IPS-NIHi7 (cell line): ENCODE measurements at regions not wholly inside any gene's neighbourhood (a gene's known extent, or its start where the extent isn't known, plus 50 kb on each side); places are given as distances from the start of the nearest gene placed in this dataset.
"Not testable (repeated sequence)": the region's sequence is repeated elsewhere in the genome, so short reads cannot be mapped to it uniquely, and the experiment has no call there.

ENCODE experiments used
- DNase-seq: peaks from one replicate; pipeline ENCODE4 v3.0.0; 2012; ENCODE audit warnings: mixed read lengths; ENCODE audit errors: extremely low spot score

DNA sequence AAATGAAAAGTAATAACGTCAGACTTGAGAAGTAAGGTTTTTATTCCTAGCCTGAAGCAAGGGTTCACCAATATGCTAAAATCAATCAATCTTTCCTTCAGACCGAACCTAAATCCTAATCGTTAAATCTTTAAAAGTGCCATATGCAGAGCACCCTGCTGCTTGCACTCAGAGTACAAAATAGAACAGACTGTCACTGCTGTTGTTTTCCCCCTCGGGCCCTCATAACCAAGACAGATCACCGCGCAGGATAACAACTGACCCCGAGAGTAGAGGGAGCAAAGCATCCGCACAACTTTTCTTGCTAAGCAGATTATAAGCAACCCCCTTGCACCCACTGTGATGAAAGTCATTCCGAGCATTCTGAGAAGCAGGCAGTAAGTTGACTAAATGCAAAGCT is 550.9 kb upstream of the NDST4 start:
- no peak for DNase-seq

- DNase-seq: no peak
Observed at GRCh38 chr4:115660465-115660864, 547.0 kb upstream of the NDST4 start.

GRCh38 chr4:115657991-115658650 is 544.7 kb upstream of the NDST4 start:
- DNase-seq: peak; percentile 9

GRCh38 chr4:115655626-115656025 is 542.2 kb upstream of the NDST4 start:
- DNase-seq: no peak

DNA sequence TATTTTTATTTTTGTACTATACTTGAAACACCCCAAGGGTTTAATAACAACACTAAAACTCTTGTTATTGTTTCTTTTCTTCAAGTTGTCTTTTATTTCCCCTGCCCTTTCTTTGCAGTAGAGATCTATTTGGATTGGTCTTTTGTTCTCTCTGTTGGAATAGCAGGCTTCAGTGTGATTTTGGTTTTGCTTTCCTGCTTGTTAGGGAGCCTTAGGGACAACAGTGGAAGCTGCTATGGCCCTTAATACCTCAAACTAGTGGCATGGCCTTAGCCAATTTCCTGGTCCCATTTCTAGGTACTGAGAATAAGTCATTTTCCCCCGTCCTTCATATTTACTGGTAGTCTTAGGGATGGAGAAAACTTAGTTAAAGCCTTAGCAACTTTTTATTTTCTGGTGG is 535.4 kb upstream of the NDST4 start:
- DNase-seq: no peak

- DNase-seq: no peak
Observed at GRCh38 chr4:115629270-115629669, 515.9 kb upstream of the NDST4 start.

DNA sequence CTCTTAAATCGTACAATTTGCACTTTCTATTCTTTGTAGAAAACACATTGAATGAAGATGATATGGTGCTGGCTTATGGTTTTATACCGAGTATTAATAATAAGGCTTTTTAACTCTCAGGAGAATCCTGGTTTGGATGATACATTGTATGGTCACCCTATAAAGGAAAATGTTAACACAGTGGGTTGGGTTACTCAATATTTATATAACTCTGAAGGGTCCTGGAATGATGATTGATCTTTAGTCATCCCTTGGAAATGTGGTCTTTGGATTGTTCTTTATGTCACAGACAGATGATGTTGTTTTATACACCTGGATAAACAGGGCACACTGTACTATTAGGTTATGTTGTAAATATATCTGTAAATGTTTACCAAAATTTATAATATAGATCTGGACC is 496.2 kb upstream of the NDST4 start:
- DNase-seq: no peak

DNA sequence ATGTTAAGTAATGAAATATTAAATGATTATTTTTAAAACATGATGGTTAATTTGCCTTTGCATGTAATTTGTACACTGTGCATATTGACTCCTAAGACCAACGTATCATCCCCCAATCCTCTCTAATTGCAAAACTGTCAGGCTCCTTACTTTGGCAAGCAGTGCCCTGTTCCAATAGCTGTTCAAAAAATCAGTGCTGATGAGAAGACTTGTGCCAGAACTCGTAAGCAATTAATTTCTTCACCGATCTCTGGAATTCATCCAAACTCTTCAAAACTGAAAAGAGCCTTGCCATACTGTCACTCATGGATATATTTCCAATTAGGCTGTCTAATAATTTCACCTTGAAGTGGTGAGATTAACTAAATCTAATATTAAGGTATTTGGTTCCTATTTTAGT is 493.9 kb upstream of the NDST4 start:
- DNase-seq: no peak

- DNase-seq: peak; percentile 14
Observed at GRCh38 chr4:115596265-115597001, 483.0 kb upstream of the NDST4 start.

DNA sequence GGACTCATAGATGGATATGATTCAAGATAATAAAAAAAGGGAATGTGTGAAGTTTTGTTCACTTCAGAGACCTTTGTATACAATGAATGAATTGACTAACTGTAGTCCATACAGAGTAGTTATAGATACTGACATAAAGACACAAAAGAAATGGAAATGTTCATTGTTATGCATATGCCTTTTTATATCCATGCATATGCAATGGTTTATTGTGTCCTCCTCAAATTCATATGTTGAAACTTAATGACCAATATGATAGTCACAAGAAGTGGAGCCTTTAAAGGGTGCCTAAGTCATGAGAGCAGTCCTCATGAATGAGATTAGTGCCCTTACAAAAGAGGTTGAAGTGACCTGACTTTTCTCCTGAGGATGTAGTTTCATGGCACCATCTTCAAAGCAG is 467.5 kb upstream of the NDST4 start:
- DNase-seq: no peak

DNA sequence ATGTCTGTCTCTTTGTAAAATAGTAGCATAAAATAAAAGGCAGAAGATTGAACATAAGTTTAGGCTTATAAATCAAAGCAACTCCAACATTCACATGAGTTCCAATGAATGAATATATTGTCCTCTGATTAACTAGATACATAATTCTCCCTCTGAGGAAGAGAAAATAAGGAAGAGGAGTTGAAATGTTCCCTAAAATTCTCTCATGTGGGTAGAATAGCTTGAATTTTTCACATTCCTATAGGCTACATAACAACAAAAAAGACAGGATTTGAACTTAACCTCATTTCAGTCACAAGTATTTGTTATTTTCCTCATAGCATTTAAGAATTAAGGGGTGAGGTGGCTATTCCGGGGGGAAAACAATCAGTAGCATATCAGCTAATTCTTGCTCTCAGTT is 462.4 kb upstream of the NDST4 start:
- DNase-seq: no peak

GRCh38 chr4:115562506-115562905 is 449.1 kb upstream of the NDST4 start:
- DNase-seq: no peak

GRCh38 chr4:115548123-115548522 is 434.7 kb upstream of the NDST4 start:
- no peak for DNase-seq

DNA sequence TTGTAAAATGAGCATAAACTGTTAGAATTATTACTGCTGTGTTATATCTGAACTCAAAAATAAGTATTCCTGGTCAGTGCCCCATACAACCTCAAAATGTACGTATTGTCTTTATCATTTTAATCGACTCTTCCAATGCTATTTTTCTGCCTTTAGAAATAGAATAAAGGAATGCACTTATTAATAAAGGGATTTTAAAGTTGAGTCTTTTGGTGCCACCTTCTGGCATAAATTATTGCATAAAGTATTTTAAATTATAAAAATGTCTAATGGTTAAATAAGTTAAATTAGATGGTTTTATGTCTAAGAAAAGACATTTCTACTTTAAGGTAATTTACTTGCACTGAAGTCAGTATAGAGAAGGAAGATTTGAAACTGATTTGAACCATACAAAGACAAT is 424.0 kb upstream of the NDST4 start:
- no peak for DNase-seq

GRCh38 chr4:115529126-115529525 is 415.7 kb upstream of the NDST4 start:
- DNase-seq: no peak

- DNase-seq: not testable (repeated sequence)
Observed at GRCh38 chr4:115519476-115519875, 406.1 kb upstream of the NDST4 start.

DNA sequence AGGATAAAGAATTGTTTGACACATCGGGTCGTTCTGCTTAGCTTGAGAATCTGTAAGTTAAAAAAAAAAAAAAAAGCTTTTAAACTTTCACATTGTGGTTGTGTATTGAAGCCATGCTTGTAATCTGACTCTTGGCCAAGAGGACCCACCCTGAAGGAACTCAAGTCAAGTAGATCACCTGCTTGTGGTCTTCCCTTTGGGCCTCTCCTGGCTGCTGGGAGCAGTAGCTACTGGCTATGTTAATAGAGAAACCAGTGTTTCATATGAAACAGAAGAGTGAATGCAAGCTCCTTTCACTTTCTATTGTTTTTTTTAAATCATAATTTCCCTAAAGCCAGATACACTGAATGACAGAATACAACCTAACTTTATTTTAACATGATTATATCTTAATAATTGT is 402.4 kb upstream of the NDST4 start:
- DNase-seq: no peak

GRCh38 chr4:115515366-115515765 is 401.9 kb upstream of the NDST4 start:
- DNase-seq: no peak

GRCh38 chr4:115514675-115515074 is 401.3 kb upstream of the NDST4 start:
- no peak for DNase-seq

GRCh38 chr4:115505326-115505725 is 391.9 kb upstream of the NDST4 start:
- no peak for DNase-seq

GRCh38 chr4:115501656-115502055 is 388.2 kb upstream of the NDST4 start:
- no peak for DNase-seq

GRCh38 chr4:115493770-115494169 is 380.4 kb upstream of the NDST4 start:
- DNase-seq: not testable (repeated sequence)

DNA sequence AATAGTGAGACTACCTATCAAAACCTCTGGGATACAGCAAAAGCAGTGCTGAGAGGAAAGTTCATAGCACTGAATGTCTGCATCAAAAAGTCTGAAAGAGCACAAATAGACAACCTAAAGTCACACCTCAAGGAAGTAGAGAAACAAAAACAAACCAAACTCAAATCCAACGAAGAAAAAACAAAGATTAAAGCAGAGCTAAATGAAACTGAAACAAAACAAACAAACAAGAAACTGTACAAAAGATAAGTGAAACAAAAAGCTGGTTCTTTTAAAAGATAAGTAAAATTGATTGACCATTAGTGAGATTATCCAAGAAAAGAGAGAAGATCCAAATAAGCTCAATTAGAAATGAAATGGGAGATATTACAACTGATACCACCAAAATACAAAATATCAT is 378.3 kb upstream of the NDST4 start:
- no peak for DNase-seq

DNA sequence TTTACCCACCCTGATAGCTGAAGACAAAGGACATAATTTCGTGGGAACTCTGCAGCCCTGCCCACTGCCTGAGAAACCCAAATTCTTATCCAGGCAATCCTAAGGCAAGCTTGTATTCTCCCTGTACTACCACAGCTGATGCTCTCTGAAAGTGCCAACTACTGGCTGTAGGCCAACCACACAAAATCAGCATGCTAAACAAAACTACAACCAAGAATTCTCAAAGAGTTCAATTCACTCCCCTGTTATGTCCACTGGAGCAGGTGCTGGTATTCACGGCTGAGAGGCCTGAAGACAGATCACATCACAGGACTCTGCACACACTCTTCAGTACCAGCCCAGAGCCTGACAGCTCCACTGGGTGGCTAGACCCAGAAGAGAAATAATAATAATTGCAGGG is 375.9 kb upstream of the NDST4 start:
- DNase-seq: no peak
